IPS-18a (cell line): ENCODE measurements at regions not wholly inside any gene's neighbourhood (a gene's known extent, or its start where the extent isn't known, plus 50 kb on each side); places are given as distances from the start of the nearest gene placed in this dataset.
"Not testable (repeated sequence)": the region's sequence is repeated elsewhere in the genome, so short reads cannot be mapped to it uniquely, and the experiment has no call there.

ENCODE experiments used
- H3K27ac ChIP-seq: one replicate; pipeline ENCODE4 v1.5.1; 2013; ENCODE audit warnings: low read length
- H3K27me3 ChIP-seq: one replicate; pipeline ENCODE4 v1.6.1; 2013; ENCODE audit warnings: mild to moderate bottlenecking, low read length; ENCODE audit not compliant: control insufficient read depth, insufficient read depth
- H3K36me3 ChIP-seq: one replicate; pipeline ENCODE4 v1.6.1; 2013; ENCODE audit warnings: low read depth, low read length; ENCODE audit not compliant: control insufficient read depth
- H3K4me1 ChIP-seq: one replicate; pipeline ENCODE4 v1.6.1; 2013; ENCODE audit warnings: low read depth, low read length; ENCODE audit not compliant: control insufficient read depth
- H3K4me3 ChIP-seq: one replicate; pipeline ENCODE4 v1.5.1; 2013; ENCODE audit warnings: low read length
- H3K9ac ChIP-seq: one replicate; pipeline ENCODE4 v1.6.1; 2013; ENCODE audit warnings: mild to moderate bottlenecking, low read length, moderate library complexity
- H3K9me3 ChIP-seq: one replicate; pipeline ENCODE4 v1.6.1; 2013; ENCODE audit warnings: low read depth, low read length; ENCODE audit not compliant: control insufficient read depth

GRCh38 chr4:127268367-127268766, 364.4 kb upstream of the INTU start:
- Histone ChIP-seq H3K27ac (no peak overlapping the region), H3K27me3 (no peaks in the 10 kb centered on the region), H3K4me1 (no peaks in the 10 kb centered on the region), H3K4me3 (no peak overlapping the region), H3K9ac (no peak overlapping the region), H3K9me3 (no peaks in the 10 kb centered on the region), H3K36me3 (no peaks in the 10 kb centered on the region)

DNA sequence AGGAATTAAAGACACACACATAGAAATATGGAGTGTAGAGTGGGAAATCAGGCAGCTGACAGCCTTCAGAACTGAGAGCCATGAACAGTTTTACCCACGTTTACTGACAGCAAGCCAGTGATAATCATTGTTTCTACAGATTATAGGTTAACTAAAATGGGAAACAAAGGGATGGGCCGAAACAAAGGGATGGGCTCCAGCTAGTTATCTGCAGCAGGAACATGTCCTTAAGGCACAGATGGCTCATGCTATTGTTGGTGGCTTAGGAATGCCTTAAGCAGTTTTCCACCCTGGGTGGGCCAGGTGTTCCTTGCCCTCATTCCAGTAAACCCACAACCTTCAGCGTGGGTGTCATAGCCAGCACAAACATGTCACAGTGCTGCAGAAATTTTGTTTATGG, 355.7 kb upstream of the INTU start:
- H3K4me1 ChIP-seq, H3K9me3 ChIP-seq, H3K4me3 ChIP-seq, H3K27ac ChIP-seq, H3K36me3 ChIP-seq, H3K9ac ChIP-seq, H3K27me3 ChIP-seq: not testable (repeated sequence)

DNA sequence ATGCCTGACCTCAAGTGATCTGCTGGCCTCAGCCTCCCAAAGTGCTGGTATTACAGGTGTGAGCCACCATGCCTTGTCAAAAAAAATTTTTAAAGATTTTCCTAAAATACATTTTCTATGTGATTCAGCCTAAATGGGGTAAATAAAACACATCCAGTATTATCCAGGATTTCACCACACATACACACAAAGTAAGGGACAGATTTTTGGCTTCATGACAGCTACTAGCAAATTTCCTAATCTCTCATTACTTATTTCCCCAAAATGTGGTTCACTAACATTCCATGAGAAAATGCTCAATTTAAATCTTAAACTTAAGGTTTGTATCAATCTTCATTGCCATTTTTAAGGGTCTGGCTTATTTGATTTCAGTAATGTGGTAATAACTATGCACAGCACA, 348.5 kb upstream of the INTU start:
- no peaks in the 10 kb centered on the region for H3K4me1 ChIP-seq
- no peaks in the 10 kb centered on the region for H3K27me3 ChIP-seq
- no peak overlapping the region for H3K9ac ChIP-seq
- no peaks in the 10 kb centered on the region for H3K9me3 ChIP-seq
- H3K27ac ChIP-seq, result no peak overlapping the region
- H3K4me3 ChIP-seq, result no peak overlapping the region
- H3K36me3 ChIP-seq, result no peaks in the 10 kb centered on the region

DNA sequence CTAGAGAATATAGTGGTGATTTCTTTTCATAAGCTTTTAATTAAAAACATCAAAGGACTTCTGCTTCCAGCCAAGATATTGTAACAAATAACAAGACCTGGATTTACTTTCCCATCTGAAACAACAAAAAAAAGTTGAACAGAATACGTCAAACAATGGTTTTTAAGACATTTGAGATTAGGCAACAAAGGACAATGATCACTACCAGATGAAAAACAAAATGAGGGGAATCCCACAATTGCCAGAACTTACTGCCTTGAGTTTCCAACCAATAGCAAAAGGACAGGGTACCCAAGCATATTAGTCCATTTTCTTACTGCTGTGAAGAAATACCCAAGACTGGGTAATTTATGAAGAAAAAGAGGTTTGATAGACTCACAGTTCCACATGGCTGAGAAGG, 341.4 kb upstream of the INTU start:
- Histone ChIP-seq H3K9ac (no peak overlapping the region), H3K9me3 (peaks cover 10% of the 10 kb centered on the region), H3K4me3 (no peak overlapping the region), H3K27ac (no peak overlapping the region), H3K36me3 (no peaks in the 10 kb centered on the region), H3K4me1 (no peaks in the 10 kb centered on the region), H3K27me3 (no peaks in the 10 kb centered on the region)

GRCh38 chr4:127293496-127293895, 339.3 kb upstream of the INTU start:
- Histone ChIP-seq H3K36me3 (no peaks in the 10 kb centered on the region), H3K4me1 (no peaks in the 10 kb centered on the region), H3K9ac (no peak overlapping the region), H3K4me3 (no peak overlapping the region), H3K9me3 (peaks cover 19% of the 10 kb centered on the region), H3K27me3 (no peaks in the 10 kb centered on the region), H3K27ac (no peak overlapping the region)

GRCh38 chr4:127304356-127304755, 328.4 kb upstream of the INTU start:
- Histone ChIP-seq H3K4me3 (no peak overlapping the region), H3K4me1 (no peaks in the 10 kb centered on the region), H3K9me3 (no peaks in the 10 kb centered on the region), H3K27me3 (no peaks in the 10 kb centered on the region), H3K27ac (no peak overlapping the region), H3K36me3 (no peaks in the 10 kb centered on the region), H3K9ac (no peak overlapping the region)

DNA sequence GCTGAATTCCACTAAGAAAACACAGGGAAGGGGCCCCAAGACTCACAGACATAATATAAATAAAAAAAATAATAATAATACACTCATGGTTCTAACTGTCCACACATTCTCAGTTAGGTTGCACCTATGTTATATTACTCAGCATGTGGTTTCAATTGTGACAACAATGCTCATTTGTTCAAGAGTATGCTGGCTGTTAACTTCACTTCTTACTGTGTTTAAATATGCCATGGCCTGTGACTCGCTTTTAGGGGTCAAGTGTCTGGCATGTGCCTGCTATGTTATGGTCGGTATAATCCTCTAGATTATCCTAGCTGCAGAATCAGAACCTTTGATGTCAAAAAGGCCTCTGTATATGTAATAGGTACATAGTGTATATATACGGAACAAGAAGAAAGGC, 324.8 kb upstream of the INTU start:
- H3K4me1 ChIP-seq, result no peaks in the 10 kb centered on the region
- no peaks in the 10 kb centered on the region for H3K36me3 ChIP-seq
- H3K27me3 ChIP-seq, result no peaks in the 10 kb centered on the region
- no peak overlapping the region for H3K9ac ChIP-seq
- H3K9me3 ChIP-seq, result no peaks in the 10 kb centered on the region
- H3K27ac ChIP-seq, result no peak overlapping the region
- H3K4me3 ChIP-seq, result no peak overlapping the region

- Histone ChIP-seq H3K27ac (no peak overlapping the region), H3K36me3 (no peaks in the 10 kb centered on the region), H3K27me3 (no peaks in the 10 kb centered on the region)
Observed at GRCh38 chr4:127309369-127310102, 323.2 kb upstream of the INTU start.

DNA sequence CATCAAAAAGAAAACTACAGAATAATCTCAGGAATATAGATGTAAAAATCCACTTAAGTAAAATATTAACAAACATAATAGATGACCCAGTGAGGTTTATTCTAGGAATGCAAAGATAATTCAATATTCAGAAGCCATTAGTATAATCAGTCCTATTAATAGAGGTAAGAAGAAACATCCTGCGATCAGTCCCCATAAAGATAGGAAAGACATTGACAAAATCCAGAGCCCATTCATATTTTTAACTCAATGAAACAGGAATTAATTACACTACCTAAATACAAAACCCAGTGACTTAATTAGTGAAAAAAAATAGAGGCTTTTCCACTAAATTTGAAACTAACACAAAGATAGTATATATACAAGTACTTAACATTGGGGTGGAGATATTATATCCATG, 321.4 kb upstream of the INTU start:
- Histone ChIP-seq H3K36me3 (no peaks in the 10 kb centered on the region), H3K9ac (no peak overlapping the region), H3K27ac (no peak overlapping the region), H3K4me3 (no peak overlapping the region), H3K9me3 (no peaks in the 10 kb centered on the region), H3K4me1 (no peaks in the 10 kb centered on the region), H3K27me3 (no peaks in the 10 kb centered on the region)

More at GRCh38 chr4:127309369-127310102, 323.2 kb upstream of the INTU start:
- no peaks in the 10 kb centered on the region for H3K9me3 ChIP-seq
- no peak overlapping the region for H3K4me3 ChIP-seq
- H3K4me1 ChIP-seq, result no peaks in the 10 kb centered on the region
- no peak overlapping the region for H3K9ac ChIP-seq

GRCh38 chr4:127311924-127312323, 320.8 kb upstream of the INTU start:
- Histone ChIP-seq H3K27me3 (no peaks in the 10 kb centered on the region), H3K27ac (no peak overlapping the region), H3K9me3 (no peaks in the 10 kb centered on the region), H3K9ac (no peak overlapping the region), H3K36me3 (no peaks in the 10 kb centered on the region), H3K4me3 (no peak overlapping the region), H3K4me1 (no peaks in the 10 kb centered on the region)

GRCh38 chr4:127313767-127314166, 319.0 kb upstream of the INTU start:
- Histone ChIP-seq H3K9ac (no peak overlapping the region), H3K27me3 (no peaks in the 10 kb centered on the region), H3K27ac (no peak overlapping the region), H3K9me3 (no peaks in the 10 kb centered on the region), H3K36me3 (no peaks in the 10 kb centered on the region), H3K4me3 (no peak overlapping the region), H3K4me1 (no peaks in the 10 kb centered on the region)

DNA sequence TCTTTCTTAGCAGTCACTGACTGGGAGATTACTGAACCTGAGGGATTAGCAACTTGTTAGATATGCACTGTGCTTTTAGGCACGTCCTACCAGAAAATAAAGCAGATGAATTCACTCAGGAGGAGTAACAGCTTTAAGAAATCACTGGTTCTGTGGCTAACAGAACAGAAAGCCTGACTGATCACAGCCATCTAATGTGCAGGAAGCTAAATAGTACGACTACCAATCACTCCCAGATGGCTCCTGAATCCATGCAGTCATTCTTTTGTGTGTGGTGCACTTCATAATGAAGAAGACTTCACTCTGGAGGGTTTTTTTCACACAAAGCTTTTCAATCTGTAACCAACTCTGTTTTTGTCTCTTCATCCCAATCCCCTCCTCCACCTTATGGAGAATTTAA, 305.3 kb upstream of the INTU start:
- no peaks in the 10 kb centered on the region for H3K27me3 ChIP-seq
- H3K36me3 ChIP-seq, result no peaks in the 10 kb centered on the region
- no peak overlapping the region for H3K27ac ChIP-seq
- peaks cover 10% of the 10 kb centered on the region for H3K9me3 ChIP-seq
- H3K4me3 ChIP-seq, result no peak overlapping the region
- no peaks in the 10 kb centered on the region for H3K4me1 ChIP-seq
- H3K9ac ChIP-seq, result no peak overlapping the region
